Neural progenitor cell (in vitro differentiated cells): ENCODE measurements at regions not wholly inside any gene's neighbourhood (a gene's known extent, or its start where the extent isn't known, plus 50 kb on each side); places are given as distances from the start of the nearest gene placed in this dataset.

Source experiments
- CTCF ChIP-seq: fragments of 200-600 bp; sonication (generic); IDR thresholded peaks from 2 replicates; pipeline ENCODE4 v1.5.1; 2017; ENCODE audit warnings: antibody characterized with exemption, mild to moderate bottlenecking
- EZH2 ChIP-seq: fragments of 200-600 bp; sonication (generic); IDR thresholded peaks from 2 replicates; pipeline ENCODE4 v1.6.1; 2017; ENCODE audit warnings: antibody characterized with exemption, mild to moderate bottlenecking, moderate library complexity

- no peak for TF ChIP-seq CTCF
- TF ChIP-seq EZH2 = no peak
Measured at GRCh38 chr17:33404070-33404819, 111.2 kb upstream of the ASIC2 start.
